H1 (cell line): ENCODE measurements at regions not wholly inside any gene's neighbourhood (a gene's known extent, or its start where the extent isn't known, plus 50 kb on each side); places are given as distances from the start of the nearest gene placed in this dataset.
"Not testable (repeated sequence)": the region's sequence is repeated elsewhere in the genome, so short reads cannot be mapped to it uniquely, and the experiment has no call there.

Experiments
- CHD2 ChIP-seq: IDR thresholded peaks from 2 replicates; pipeline ENCODE4 v1.6.1; 2012; ENCODE audit warnings: low read length, improper control_type of control experiment
- CREB1 ChIP-seq: IDR thresholded peaks from 2 replicates; pipeline ENCODE4 v1.6.1; 2012; ENCODE audit warnings: inconsistent platforms
- CTCF ChIP-seq, 3 experiments: IDR thresholded peaks; 1 replicate in 2 of 3; 2 replicates in 1 of 3; pipeline versions ENCODE4 v1.5.1 to v1.6.1; 2011; ENCODE audit warnings: low read length in 3 of 3, mild to moderate bottlenecking in 3 of 3, inconsistent platforms in 2 of 3, low read depth in 1 of 3, moderate library complexity in 1 of 3; ENCODE audit not compliant: insufficient read depth in 1 of 3; ENCODE audit errors: control extremely low read depth in 1 of 3
- GTF2F1 ChIP-seq: IDR thresholded peaks from 2 replicates; pipeline ENCODE4 v1.6.1; 2012; ENCODE audit warnings: low read depth, low read length, improper control_type of control experiment, borderline replicate concordance
- JUND ChIP-seq: IDR thresholded peaks from 2 replicates; pipeline ENCODE4 v1.6.1; 2011; ENCODE audit warnings: mild to moderate bottlenecking, improper control_type of control experiment, low read length
- PHF8 ChIP-seq: fragments of 200-600 bp; sonication (generic); conservative IDR thresholded peaks from 2 replicates; pipeline ENCODE4 v1.7.1; 2012; ENCODE audit warnings: low read depth, mild to moderate bottlenecking, inconsistent platforms, low read length, moderate library complexity
- POLR2AphosphoS5 ChIP-seq: IDR thresholded peaks from 2 replicates; pipeline ENCODE4 v1.6.1; 2011; ENCODE audit warnings: low read depth, low read length
- TBP ChIP-seq: IDR thresholded peaks from 2 replicates; pipeline ENCODE4 v1.6.1; 2011; ENCODE audit warnings: low read depth, low read length, improper control_type of control experiment
- YY1 ChIP-seq: IDR thresholded peaks from 2 replicates; pipeline ENCODE4 v1.6.1; 2011; ENCODE audit warnings: low read depth, mild to moderate bottlenecking, low read length

GRCh38 chr7:112592565-112593263 is 111.9 kb downstream of the LSMEM1 start:
- not testable (repeated sequence) for TF ChIP-seq CREB1; YY1; GTF2F1; POLR2AphosphoS5; CHD2; PHF8; JUND; CTCF (IDR thresholded peaks at IDR 0.05; ENCODE audit: control extremely low read depth in 1 of 3, insufficient read depth in 1 of 3, low read depth in 1 of 3, low read length in 3 of 3); TBP
